Activated T-cell treated with anti-CD3 and anti-CD28 coated beads for 24 hours (primary cell): ENCODE measurements at regions not wholly inside any gene's neighbourhood (a gene's known extent, or its start where the extent isn't known, plus 50 kb on each side); places are given as distances from the start of the nearest gene placed in this dataset.
"Not testable (repeated sequence)": the region's sequence is repeated elsewhere in the genome, so short reads cannot be mapped to it uniquely, and the experiment has no call there.

ENCODE experiments used
- DNase-seq: peaks from one replicate; pipeline ENCODE4 v3.0.0-alpha.2; 2020; ENCODE audit warnings: low read depth

DNA sequence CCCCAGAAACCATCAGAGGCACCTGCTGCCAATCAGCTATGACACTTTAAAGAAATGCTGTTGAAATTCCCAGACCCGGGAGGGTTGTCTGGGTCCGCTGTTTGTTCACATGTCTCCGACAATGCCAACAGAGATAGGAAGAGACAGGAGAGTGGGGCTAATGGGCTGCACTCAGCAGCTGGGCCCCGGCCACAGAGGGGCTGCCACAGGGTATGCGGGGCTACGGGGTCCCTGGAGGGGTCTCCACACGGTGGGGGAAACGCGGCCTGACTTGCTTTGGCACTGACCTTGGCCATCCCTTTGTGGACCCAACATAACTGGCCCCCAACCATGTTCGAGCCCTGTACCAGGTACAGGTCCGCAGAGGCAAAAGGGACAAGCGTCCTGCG is 121.0 kb upstream of the PPP1R26 start:
- DNase-seq: no peak

- no peak for DNase-seq
Measured at GRCh38 chr9:135359764-135360163, 119.8 kb upstream of the PPP1R26 start.

- DNase-seq: no peak
Measured at GRCh38 chr9:135360617-135361016, 119.0 kb upstream of the PPP1R26 start.

GRCh38 chr9:135361668-135362067 is 117.9 kb upstream of the PPP1R26 start:
- not testable (repeated sequence) for DNase-seq

GRCh38 chr9:135363596-135363995 is 116.0 kb upstream of the PPP1R26 start:
- DNase-seq: no peak

GRCh38 chr9:135365013-135365768 is 114.4 kb upstream of the PPP1R26 start:
- no peak for DNase-seq

- DNase-seq: no peak
Measured at GRCh38 chr9:135366104-135366503, 113.5 kb upstream of the PPP1R26 start.

- DNase-seq: no peak
Measured at GRCh38 chr9:135369412-135369990, 110.1 kb upstream of the PPP1R26 start.

- no peak for DNase-seq
Measured at GRCh38 chr9:135370411-135371375, 108.9 kb upstream of the PPP1R26 start.

- DNase-seq: no peak
Measured at GRCh38 chr9:135371535-135371934, 108.0 kb upstream of the PPP1R26 start.

DNA sequence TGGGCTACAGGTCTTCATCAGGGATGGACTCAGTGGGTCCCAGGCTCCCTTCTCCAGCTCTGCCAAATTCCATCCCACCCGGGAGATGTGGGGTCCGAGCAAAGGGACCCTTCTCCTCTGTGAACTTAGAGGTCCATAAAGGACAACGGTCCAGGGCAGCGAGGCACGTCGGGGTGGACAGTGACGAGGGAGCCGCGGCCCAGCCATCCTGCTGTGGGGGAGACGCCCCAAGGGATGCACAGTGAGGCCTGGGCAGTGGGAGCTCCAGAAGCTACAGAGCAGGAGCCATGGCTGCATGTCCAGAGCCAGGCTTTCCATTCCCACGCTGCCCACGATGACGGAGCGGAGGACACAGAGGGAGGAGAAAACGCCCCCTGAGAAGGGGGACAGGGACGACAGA is 107.5 kb upstream of the PPP1R26 start:
- DNase-seq: no peak

GRCh38 chr9:135372501-135373008 is 107.0 kb upstream of the PPP1R26 start:
- DNase-seq: no peak

- DNase-seq: no peak
Measured at GRCh38 chr9:135373151-135373685, 106.4 kb upstream of the PPP1R26 start.

GRCh38 chr9:135373820-135374219 is 105.8 kb upstream of the PPP1R26 start:
- no peak for DNase-seq

GRCh38 chr9:135374591-135374990 is 105.0 kb upstream of the PPP1R26 start:
- no peak for DNase-seq

DNA sequence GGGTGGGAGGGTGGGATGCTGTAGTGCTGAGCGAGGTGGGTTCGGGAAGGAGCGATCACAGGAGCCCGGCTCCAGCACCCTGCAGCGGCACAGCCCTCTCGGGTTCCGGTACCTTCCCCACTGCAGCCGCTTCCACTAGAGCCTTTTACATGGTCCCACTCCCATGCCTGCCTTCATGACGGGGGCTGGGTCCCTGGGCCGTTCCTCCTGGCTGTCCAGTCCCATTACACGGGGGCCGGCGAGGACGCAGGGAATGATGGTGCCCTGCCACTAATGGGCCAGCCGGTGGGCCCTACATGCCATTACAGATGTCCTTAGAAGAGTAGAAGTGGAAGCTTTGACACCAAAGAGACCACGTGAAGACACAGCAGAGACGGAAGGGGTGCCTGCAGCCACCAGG is 104.6 kb upstream of the PPP1R26 start:
- DNase-seq: no peak

DNA sequence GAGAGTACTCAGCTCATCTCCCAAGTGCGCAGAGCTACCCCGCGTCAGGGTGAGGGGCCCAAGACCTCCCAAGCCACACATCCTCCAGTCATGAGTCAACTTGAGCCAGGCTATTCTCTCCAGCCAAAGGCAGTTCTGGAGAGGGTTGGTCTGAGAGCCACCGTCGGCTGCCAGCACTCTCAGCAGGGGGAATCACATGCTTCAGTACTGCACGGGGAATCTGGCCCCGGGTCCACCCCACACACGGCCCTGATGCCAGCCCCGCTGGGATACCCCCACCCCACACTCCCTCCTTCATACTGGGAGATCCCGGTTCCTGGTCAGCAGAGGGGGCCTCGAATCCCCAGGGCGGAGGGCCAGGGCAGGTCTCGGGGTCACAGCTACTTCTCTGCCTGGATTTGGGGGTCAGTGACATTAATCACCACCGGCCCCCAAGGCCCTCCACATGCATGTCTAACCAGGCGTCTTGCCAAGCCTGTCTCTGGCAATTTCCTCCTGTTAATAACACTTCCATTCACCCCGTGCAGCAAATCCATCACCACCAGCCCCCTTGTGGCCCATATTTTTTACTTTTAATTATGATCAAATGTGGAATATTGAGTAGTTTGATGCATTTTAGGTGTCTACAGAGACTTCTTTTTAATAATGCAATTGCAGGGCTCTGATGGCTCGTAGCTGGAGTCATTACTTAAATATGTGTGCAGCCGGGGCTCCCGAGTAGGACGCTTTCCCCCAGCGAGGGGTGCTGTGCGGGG is 102.9 kb upstream of the PPP1R26 start:
- no peak for DNase-seq

- DNase-seq: no peak
Measured at GRCh38 chr9:135377431-135377830, 102.2 kb upstream of the PPP1R26 start.

- DNase-seq: no peak
Measured at GRCh38 chr9:135378751-135379150, 100.8 kb upstream of the PPP1R26 start.

DNA sequence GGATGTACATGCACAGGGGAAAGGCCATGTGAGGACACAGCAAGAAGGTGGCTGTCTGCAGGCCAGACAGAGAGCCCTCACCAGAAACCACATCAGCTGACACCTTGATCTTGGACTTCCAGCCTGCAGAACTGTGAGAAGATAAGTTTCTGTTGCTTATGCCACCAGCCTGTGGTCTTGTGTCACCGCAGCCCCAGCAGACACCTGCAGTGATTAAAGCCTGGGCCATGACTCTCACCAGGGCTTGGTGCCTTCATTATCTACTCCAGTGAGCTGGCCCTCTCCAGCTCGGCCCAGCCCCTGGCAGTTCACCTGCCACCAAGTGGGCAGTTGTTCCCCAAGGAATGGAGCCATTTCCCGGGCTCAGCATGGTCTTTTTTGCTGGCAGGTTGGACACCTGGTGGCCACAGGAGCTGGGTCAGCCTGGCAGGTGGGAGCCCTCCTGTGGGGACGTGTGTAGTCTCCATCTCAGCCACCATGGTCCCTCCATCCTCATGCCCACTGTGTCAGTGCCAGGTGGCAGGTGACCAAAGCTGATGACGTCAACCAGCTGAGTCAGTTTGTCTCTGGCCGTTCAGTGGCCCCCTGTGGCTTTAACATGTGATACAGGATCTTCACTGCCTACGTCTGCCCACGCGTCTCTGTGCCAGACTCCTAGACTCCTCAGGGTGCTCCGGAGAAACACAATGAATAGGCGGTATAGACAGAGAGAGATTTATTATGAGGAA is 99.9 kb upstream of the PPP1R26 start:
- no peak for DNase-seq
